CD8-positive, alpha-beta memory T cell (primary cell): ENCODE measurements at regions not wholly inside any gene's neighbourhood (a gene's known extent, or its start where the extent isn't known, plus 50 kb on each side); places are given as distances from the start of the nearest gene placed in this dataset.

ENCODE experiments used
- CTCF ChIA-PET: fragments of 350-600 bp; sonication (Branson Sonifier 250); formaldehyde crosslinking; loops from one replicate; lab custom pipeline; 2021; ENCODE audit warnings: antibody characterized with exemption; lab: Charles Lee
- POLR2A ChIA-PET: fragments of 350-600 bp; sonication (Branson Sonifier 250); formaldehyde crosslinking; loops from one replicate; lab custom pipeline; 2021; ENCODE audit warnings: antibody characterized with exemption; lab: Charles Lee
- DNase-seq, 5 donors: peaks; one replicate each; pipeline versions ENCODE4 v3.0.0 to v3.0.0-alpha.2; 2020 to 2022; ENCODE audit warnings: mixed read lengths in 1 of 5
- H3K27ac ChIP-seq: one replicate; pipeline ENCODE4 v1.7.0; 2013; ENCODE audit warnings: low read depth, mild to moderate bottlenecking, low read length, moderate library complexity
- H3K27me3 ChIP-seq: 2 replicates; pipeline ENCODE4 v1.7.0; 2013; ENCODE audit warnings: low read length, mild to moderate bottlenecking; ENCODE audit not compliant: insufficient read depth, poor library complexity, severe bottlenecking
- H3K36me3 ChIP-seq: 2 replicates; pipeline ENCODE4 v1.7.0; 2013; ENCODE audit warnings: mild to moderate bottlenecking, low read length, moderate library complexity; ENCODE audit not compliant: insufficient read depth
- H3K4me1 ChIP-seq: 2 replicates; pipeline ENCODE4 v1.7.0; 2013; ENCODE audit warnings: mild to moderate bottlenecking, low read length, moderate library complexity; ENCODE audit not compliant: insufficient read depth
- H3K4me3 ChIP-seq: 2 replicates; pipeline ENCODE4 v1.7.0; 2013; ENCODE audit warnings: mild to moderate bottlenecking, low read length
- H3K9me3 ChIP-seq: 2 replicates; pipeline ENCODE4 v1.7.0; 2013; ENCODE audit warnings: mild to moderate bottlenecking, low read length
- H3K27ac Mint-ChIP-seq, 8 donors: one replicate each; pipeline ENCODE4 v1.8.0; 2020 to 2021; ENCODE audit warnings: mixed read lengths in 8 of 8, mild to moderate bottlenecking in 6 of 8, inconsistent platforms in 3 of 8, moderate library complexity in 3 of 8
- H3K27me3 Mint-ChIP-seq, 2 donors: one replicate each; pipeline ENCODE4 v1.8.0; 2020 to 2021; ENCODE audit warnings: mixed read lengths in 2 of 2, mild to moderate bottlenecking in 1 of 2, moderate library complexity in 1 of 2
- H3K36me3 Mint-ChIP-seq, 3 donors: one replicate each; pipeline ENCODE4 v1.8.0; 2020 to 2021; ENCODE audit warnings: mixed read lengths in 3 of 3, inconsistent platforms in 1 of 3, mild to moderate bottlenecking in 1 of 3
- H3K4me1 Mint-ChIP-seq, 3 donors: one replicate each; pipeline ENCODE4 v1.8.0; 2020 to 2021; ENCODE audit warnings: mixed read lengths in 3 of 3, inconsistent platforms in 1 of 3, mild to moderate bottlenecking in 1 of 3
- H3K4me3 Mint-ChIP-seq, 7 donors: one replicate each; pipeline ENCODE4 v1.8.0; 2020 to 2021; ENCODE audit warnings: mixed read lengths in 7 of 7, mild to moderate bottlenecking in 6 of 7, moderate library complexity in 4 of 7, inconsistent platforms in 2 of 7
- H3K9me3 Mint-ChIP-seq, 5 donors: one replicate each; pipeline ENCODE4 v1.8.0; 2020 to 2022; ENCODE audit warnings: mixed read lengths in 5 of 5, mild to moderate bottlenecking in 3 of 5, moderate library complexity in 2 of 5, inconsistent platforms in 1 of 5

DNA sequence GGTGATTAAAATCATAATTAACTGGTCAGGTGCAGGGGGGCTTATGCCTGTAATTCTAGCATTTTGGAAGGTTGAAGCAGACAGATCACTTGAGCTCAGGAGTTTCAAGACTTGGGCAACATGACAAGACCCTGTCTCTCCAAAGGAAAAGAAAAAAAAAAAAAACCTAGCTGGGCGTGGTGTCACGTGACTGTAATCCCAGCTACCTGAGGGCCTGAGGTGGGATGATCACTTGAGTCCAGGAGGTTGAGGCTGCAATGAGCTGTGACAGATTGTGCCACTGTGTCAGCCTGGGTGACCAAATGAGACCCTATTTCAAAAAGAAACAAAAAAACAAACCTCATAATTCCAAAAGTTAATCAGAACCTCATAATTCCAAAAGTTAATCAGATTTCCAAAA, 505.5 kb downstream of the CDH8 start:
- H3K27me3 Mint-ChIP-seq: no peaks in the 10 kb centered on the region
- H3K27me3 ChIP-seq: no peaks in the 10 kb centered on the region
- H3K27ac Mint-ChIP-seq: no peak overlapping the region
- H3K27ac ChIP-seq: no peak overlapping the region
- no peaks in the 10 kb centered on the region for H3K9me3 ChIP-seq
- no peaks in the 10 kb centered on the region for H3K36me3 ChIP-seq
- DNase-seq: no peak
- CTCF ChIA-PET: no interaction called here
- no peaks in the 10 kb centered on the region for H3K36me3 Mint-ChIP-seq
- H3K9me3 Mint-ChIP-seq: peaks cover 18 to 47% (median 27%) of the 10 kb centered on the region in 5 donors
- POLR2A ChIA-PET: no interaction called here
- H3K4me3 ChIP-seq: no peak overlapping the region
- no peaks in the 10 kb centered on the region for H3K4me1 ChIP-seq
- no peaks in the 10 kb centered on the region for H3K4me1 Mint-ChIP-seq
- no peak overlapping the region for H3K4me3 Mint-ChIP-seq

DNA sequence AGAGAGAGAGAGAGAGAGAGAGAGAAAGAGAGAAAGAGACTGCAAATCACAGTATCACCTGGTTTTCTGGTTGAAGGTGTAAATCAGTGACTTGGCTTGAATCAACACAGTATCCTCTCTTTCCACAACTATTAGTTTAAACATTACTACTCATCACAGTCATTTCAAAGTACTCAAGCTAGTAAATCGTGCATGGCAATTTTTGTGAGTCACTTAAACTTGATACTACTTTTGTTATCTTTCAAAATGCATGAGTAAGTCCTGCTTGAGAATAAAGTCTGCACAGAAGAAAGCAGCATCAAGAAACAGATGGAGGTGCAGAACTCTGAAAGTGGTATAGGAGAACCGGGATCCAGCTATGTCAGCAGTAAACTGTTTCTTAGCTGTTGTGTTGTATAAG, 535.4 kb downstream of the CDH8 start:
- CTCF ChIA-PET: no interaction called here
- H3K27ac Mint-ChIP-seq: no peak overlapping the region

GRCh38 chr16:61480250-61480649, 556.0 kb downstream of the CDH8 start:
- POLR2A ChIA-PET: no interaction called here
- no peak overlapping the region for H3K27ac Mint-ChIP-seq
- no peaks in the 10 kb centered on the region for H3K4me1 Mint-ChIP-seq
- no peak overlapping the region for H3K27ac ChIP-seq
- H3K4me3 Mint-ChIP-seq: no peak overlapping the region
- no peaks in the 10 kb centered on the region for H3K36me3 ChIP-seq
- H3K27me3 Mint-ChIP-seq: no peaks in the 10 kb centered on the region
- H3K9me3 ChIP-seq: no peaks in the 10 kb centered on the region
- CTCF ChIA-PET: no interaction called here
- H3K4me3 ChIP-seq: no peak overlapping the region
- no peaks in the 10 kb centered on the region for H3K36me3 Mint-ChIP-seq
- no peaks in the 10 kb centered on the region for H3K4me1 ChIP-seq
- no peaks in the 10 kb centered on the region for H3K27me3 ChIP-seq
- peaks cover 12 to 67% (median 23%) of the 10 kb centered on the region in 5 donors for H3K9me3 Mint-ChIP-seq
- DNase-seq: no peak

More for the DNA sequence above, 535.4 kb downstream of the CDH8 start:
- Mint-ChIP-seq H3K27me3 (no peaks in the 10 kb centered on the region), H3K4me1 (no peaks in the 10 kb centered on the region), H3K4me3 (no peak overlapping the region), H3K36me3 (no peaks in the 10 kb centered on the region), H3K9me3 (peaks cover 1 to 36% (median 18%) of the 10 kb centered on the region in 5 donors)
- Histone ChIP-seq H3K4me3 (no peak overlapping the region), H3K27ac (no peak overlapping the region), H3K4me1 (no peaks in the 10 kb centered on the region), H3K36me3 (no peaks in the 10 kb centered on the region), H3K27me3 (no peaks in the 10 kb centered on the region), H3K9me3 (no peaks in the 10 kb centered on the region)
- no peak for DNase-seq
- POLR2A ChIA-PET: no interaction called here

GRCh38 chr16:61471737-61472136, 564.5 kb downstream of the CDH8 start:
- H3K36me3 ChIP-seq: no peaks in the 10 kb centered on the region
- POLR2A ChIA-PET: no interaction called here
- H3K4me1 Mint-ChIP-seq: no peaks in the 10 kb centered on the region
- no peak overlapping the region for H3K27ac ChIP-seq
- no peak overlapping the region for H3K27ac Mint-ChIP-seq
- H3K9me3 ChIP-seq: no peaks in the 10 kb centered on the region
- H3K4me3 Mint-ChIP-seq: no peak overlapping the region
- H3K9me3 Mint-ChIP-seq: peaks cover 17 to 46% (median 26%) of the 10 kb centered on the region in 5 donors
- CTCF ChIA-PET: no interaction called here
- no peaks in the 10 kb centered on the region for H3K27me3 Mint-ChIP-seq
- H3K4me3 ChIP-seq: no peak overlapping the region
- no peak for DNase-seq
- H3K36me3 Mint-ChIP-seq: no peaks in the 10 kb centered on the region
- no peaks in the 10 kb centered on the region for H3K4me1 ChIP-seq
- no peaks in the 10 kb centered on the region for H3K27me3 ChIP-seq

DNA sequence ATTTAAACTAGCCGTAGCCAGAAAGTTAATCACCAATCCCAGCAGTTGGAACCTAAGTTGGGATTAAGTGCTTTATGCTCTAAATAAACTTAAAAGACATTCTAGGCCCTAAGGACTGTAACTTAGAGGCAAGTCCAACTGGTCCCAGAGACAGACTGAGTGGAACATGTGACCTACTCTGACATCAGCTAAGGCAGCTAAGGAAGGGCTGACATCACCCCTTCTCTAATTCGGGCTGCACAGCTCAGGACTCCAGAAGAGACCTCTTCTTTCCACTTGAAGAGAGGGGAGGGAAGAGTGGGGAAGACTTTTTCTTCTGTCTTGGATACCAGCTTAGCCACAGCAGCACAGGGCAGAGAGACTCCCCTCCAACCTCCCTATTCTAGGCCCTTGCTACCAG, 565.2 kb downstream of the CDH8 start:
- Histone ChIP-seq H3K9me3 (no peaks in the 10 kb centered on the region), H3K36me3 (no peaks in the 10 kb centered on the region), H3K4me3 (no peak overlapping the region), H3K27me3 (no peaks in the 10 kb centered on the region), H3K4me1 (no peaks in the 10 kb centered on the region), H3K27ac (no peak overlapping the region)
- CTCF ChIA-PET: no interaction called here
- H3K27ac Mint-ChIP-seq: no peak overlapping the region
- no peaks in the 10 kb centered on the region for H3K36me3 Mint-ChIP-seq
- peaks cover 17 to 50% (median 27%) of the 10 kb centered on the region in 5 donors for H3K9me3 Mint-ChIP-seq
- H3K4me1 Mint-ChIP-seq: no peaks in the 10 kb centered on the region
- no peak for DNase-seq
- POLR2A ChIA-PET: no interaction called here
- no peaks in the 10 kb centered on the region for H3K27me3 Mint-ChIP-seq
- H3K4me3 Mint-ChIP-seq: no peak overlapping the region

- H3K36me3 ChIP-seq: no peaks in the 10 kb centered on the region
- CTCF ChIA-PET: no interaction called here
- peaks cover 15 to 63% (median 17%) of the 10 kb centered on the region in 5 donors for H3K9me3 Mint-ChIP-seq
Measured at GRCh38 chr16:61465285-61465684, 571.0 kb downstream of the CDH8 start.

DNA sequence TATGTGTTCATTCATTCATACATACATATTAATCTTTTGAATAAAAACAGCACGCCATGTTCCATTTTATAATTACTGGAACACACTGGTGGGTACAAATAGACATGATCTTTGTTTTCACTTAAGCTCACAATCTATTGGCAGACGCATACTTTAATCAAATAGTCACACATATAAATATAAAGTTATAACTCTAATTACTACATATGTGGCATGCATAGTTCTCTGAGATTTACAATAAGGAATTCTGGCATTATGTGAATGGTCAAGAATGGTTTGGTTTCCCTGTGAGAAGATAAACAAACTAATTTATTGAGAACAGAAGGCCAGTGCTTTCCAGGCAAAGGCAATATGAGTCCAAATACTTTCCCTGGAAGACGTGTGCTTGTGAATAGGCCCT, 576.2 kb downstream of the CDH8 start:
- POLR2A ChIA-PET: no interaction called here
- Mint-ChIP-seq H3K36me3 (no peaks in the 10 kb centered on the region), H3K27ac (no peak overlapping the region), H3K27me3 (no peaks in the 10 kb centered on the region), H3K4me3 (no peak overlapping the region), H3K9me3 (peaks cover 18 to 50% (median 27%) of the 10 kb centered on the region in 5 donors), H3K4me1 (no peaks in the 10 kb centered on the region)
- Histone ChIP-seq H3K27ac (no peak overlapping the region), H3K4me3 (no peak overlapping the region), H3K9me3 (no peaks in the 10 kb centered on the region), H3K27me3 (no peaks in the 10 kb centered on the region), H3K4me1 (no peaks in the 10 kb centered on the region), H3K36me3 (no peaks in the 10 kb centered on the region)
- CTCF ChIA-PET: no interaction called here
- DNase-seq: no peak

More at GRCh38 chr16:61465285-61465684, 571.0 kb downstream of the CDH8 start:
- H3K27me3 Mint-ChIP-seq: no peaks in the 10 kb centered on the region
- no peak for DNase-seq
- POLR2A ChIA-PET: no interaction called here
- H3K36me3 Mint-ChIP-seq: no peaks in the 10 kb centered on the region
- Histone ChIP-seq H3K4me3 (no peak overlapping the region), H3K27ac (no peak overlapping the region), H3K27me3 (no peaks in the 10 kb centered on the region), H3K9me3 (no peaks in the 10 kb centered on the region), H3K4me1 (no peaks in the 10 kb centered on the region)
- H3K4me3 Mint-ChIP-seq: no peak overlapping the region
- no peaks in the 10 kb centered on the region for H3K4me1 Mint-ChIP-seq
- H3K27ac Mint-ChIP-seq: no peak overlapping the region

DNA sequence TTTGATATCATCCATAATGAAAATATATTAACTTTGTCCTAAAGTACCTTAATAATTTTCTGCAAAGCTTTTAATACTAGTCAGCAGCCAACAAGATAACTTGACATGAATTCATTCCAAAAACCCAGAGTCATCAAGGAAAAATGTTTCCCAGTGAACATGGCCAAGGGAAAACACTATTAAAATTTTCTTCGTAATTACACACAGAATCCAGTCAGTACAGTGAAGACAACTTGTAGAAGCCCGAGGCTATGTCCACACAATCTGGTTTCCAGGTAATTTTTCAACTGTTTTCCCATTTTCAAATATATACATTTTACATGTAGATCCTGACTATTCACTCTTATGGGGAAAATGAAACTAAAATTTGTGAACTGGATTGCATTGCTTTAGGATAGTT, 600.9 kb downstream of the CDH8 start:
- no peak for DNase-seq
- Histone ChIP-seq H3K36me3 (no peaks in the 10 kb centered on the region), H3K27ac (no peak overlapping the region), H3K4me3 (no peak overlapping the region), H3K27me3 (no peaks in the 10 kb centered on the region), H3K9me3 (no peaks in the 10 kb centered on the region), H3K4me1 (no peaks in the 10 kb centered on the region)
- no peak overlapping the region for H3K27ac Mint-ChIP-seq
- POLR2A ChIA-PET: no interaction called here
- CTCF ChIA-PET: no interaction called here
- H3K27me3 Mint-ChIP-seq: no peaks in the 10 kb centered on the region
- H3K4me1 Mint-ChIP-seq: no peaks in the 10 kb centered on the region
- peaks cover 7 to 46% (median 22%) of the 10 kb centered on the region in 5 donors for H3K9me3 Mint-ChIP-seq
- no peaks in the 10 kb centered on the region for H3K36me3 Mint-ChIP-seq
- no peak overlapping the region for H3K4me3 Mint-ChIP-seq

- Mint-ChIP-seq H3K27me3 (no peaks in the 10 kb centered on the region), H3K9me3 (peaks cover 15 to 37% (median 26%) of the 10 kb centered on the region in 5 donors), H3K4me3 (no peak overlapping the region), H3K27ac (no peak overlapping the region), H3K36me3 (no peaks in the 10 kb centered on the region), H3K4me1 (no peaks in the 10 kb centered on the region)
- no peak for DNase-seq
- Histone ChIP-seq H3K4me1 (no peaks in the 10 kb centered on the region), H3K36me3 (no peaks in the 10 kb centered on the region), H3K4me3 (no peak overlapping the region), H3K27ac (no peak overlapping the region), H3K27me3 (no peaks in the 10 kb centered on the region), H3K9me3 (no peaks in the 10 kb centered on the region)
- ChIA-PET POLR2A (no interaction called here), CTCF (no interaction called here)
Measured at GRCh38 chr16:61432421-61432820, 603.8 kb downstream of the CDH8 start.
